Gastrocnemius medialis (tissue), 4 donors: ENCODE measurements at regions not wholly inside any gene's neighbourhood (a gene's known extent, or its start where the extent isn't known, plus 50 kb on each side); places are given as distances from the start of the nearest gene placed in this dataset.

Experiments
- CTCF ChIP-seq, 5 experiments: fragments of 450-650 bp in 3 of 5; fragments of 200-600 bp in 2 of 5; sonication (generic) in 2 of 5; IDR thresholded peaks in 4 of 5; conservative IDR thresholded peaks in 1 of 5; 1 replicate in 4 of 5; 2 replicates in 1 of 5; pipeline ENCODE4 v1.5.1; 2016 to 2019; ENCODE audit warnings: antibody characterized with exemption in 5 of 5, mild to moderate bottlenecking in 3 of 5, moderate library complexity in 3 of 5
- POLR2A ChIP-seq, 2 donors: fragments of 450-650 bp; IDR thresholded peaks; one replicate each; pipeline ENCODE4 v1.6.1; 2017; ENCODE audit warnings: antibody characterized with exemption in 2 of 2, mild to moderate bottlenecking in 2 of 2, moderate library complexity in 2 of 2

- no peak for TF ChIP-seq CTCF (IDR thresholded peaks at IDR 0.05 in 4 of 5, conservative IDR thresholded peaks at IDR 0.05 in 1 of 5)
- TF ChIP-seq POLR2A (IDR thresholded peaks at IDR 0.05): no peak
These were observed 385.5 kb downstream of the PIK3C3 start for GRCh38 chr18:42340423-42341009.
